Fibroblast of the aortic adventitia (primary cell): ENCODE measurements at regions not wholly inside any gene's neighbourhood (a gene's known extent, or its start where the extent isn't known, plus 50 kb on each side); places are given as distances from the start of the nearest gene placed in this dataset.

Experiments used
- DNase-seq: peaks from one replicate; pipeline ENCODE4 v3.0.0-alpha.2; 2010; ENCODE audit warnings: low read depth
- H3K4me3 ChIP-seq: 2 replicates; pipeline ENCODE4 v1.5.1; 2011; ENCODE audit warnings: low read depth, mild to moderate bottlenecking, control low read depth, low read length, moderate library complexity
- CTCF ChIP-seq: IDR thresholded peaks from 2 replicates; pipeline ENCODE4 v1.5.1; 2011; ENCODE audit warnings: mild to moderate bottlenecking, low read length, control low read depth, inconsistent platforms; ENCODE audit not compliant: insufficient read depth

- DNase-seq: peak; percentile 72
- TF ChIP-seq CTCF: peak; percentile 68
- no peak overlapping the region for H3K4me3 ChIP-seq
These were observed 135.4 kb downstream of the PROX1 start for GRCh38 chr1:214123061-214123784.

GRCh38 chr1:214124281-214124805 is 136.6 kb downstream of the PROX1 start:
- no peak overlapping the region for H3K4me3 ChIP-seq
- no peak for DNase-seq
- TF ChIP-seq CTCF: no peak

- H3K4me3 ChIP-seq: no peak overlapping the region
- DNase-seq: no peak
- no peak for TF ChIP-seq CTCF
These were observed 137.1 kb downstream of the PROX1 start for GRCh38 chr1:214124915-214125314.

GRCh38 chr1:214125819-214126218 is 138.0 kb downstream of the PROX1 start:
- no peak overlapping the region for H3K4me3 ChIP-seq
- no peak for TF ChIP-seq CTCF
- DNase-seq: no peak

GRCh38 chr1:214126697-214127146 is 138.9 kb downstream of the PROX1 start:
- no peak for TF ChIP-seq CTCF
- DNase-seq: no peak
- no peak overlapping the region for H3K4me3 ChIP-seq

GRCh38 chr1:214127705-214128104 is 139.9 kb downstream of the PROX1 start:
- no peak for TF ChIP-seq CTCF
- no peak for DNase-seq
- no peak overlapping the region for H3K4me3 ChIP-seq
